ENCODE measurements at regions not wholly inside any gene's neighbourhood (a gene's known extent, or its start where the extent isn't known, plus 50 kb on each side); places are given as distances from the start of the nearest gene placed in this dataset.

- no peaks in the 10 kb centered on the region for H3K4me1 ChIP-seq (ENCODE audit: control insufficient read depth in 1 of 2, insufficient read depth in 2 of 2, low read length in 2 of 2)
- Mint-ChIP-seq H3K9me3 (peaks cover 0 to 13% (median 5%) of the 10 kb centered on the region in 7 donors), H3K27me3 (ENCODE audit: low read depth in 3 of 3) (no peaks in the 10 kb centered on the region), H3K4me1 (no peaks in the 10 kb centered on the region), H3K4me3 (no peak overlapping the region), H3K27ac (no peak overlapping the region), H3K36me3 (no peaks in the 10 kb centered on the region)
- no peaks in the 10 kb centered on the region for H3K79me2 ChIP-seq (ENCODE audit: insufficient read depth, low read length)
- H3K27me3 ChIP-seq (ENCODE audit: control insufficient read depth in 2 of 2, insufficient read depth in 2 of 2, low read length in 2 of 2), result no peaks in the 10 kb centered on the region
- no peak overlapping the region for H3K9ac ChIP-seq (ENCODE audit: insufficient read depth, low read length, poor library complexity, severe bottlenecking)
- H3K27ac ChIP-seq (ENCODE audit: low read depth in 1 of 2, low read length in 2 of 2), result no peak overlapping the region
- intact Hi-C loops (cut with micrococcal nuclease), result no loop called here
- TF ChIP-seq CTCF (IDR thresholded peaks at IDR 0.05), result no peak
- no peaks in the 10 kb centered on the region for H4K20me1 ChIP-seq (ENCODE audit: insufficient read depth, low read length)
- no peaks in the 10 kb centered on the region for H3K36me3 ChIP-seq (replicated peaks in 1 of 2; ENCODE audit: control insufficient read depth in 1 of 2, insufficient read depth in 2 of 2, low read length in 2 of 2)
- H3K9me3 ChIP-seq (replicated peaks in 1 of 2; ENCODE audit: control insufficient read depth in 1 of 2, insufficient read depth in 1 of 2, low read length in 2 of 2), result no peaks in the 10 kb centered on the region
- DNase-seq, result no peak
- no CpG with 5 or more reads among the region's 1 CpG for WGBS (ENCODE audit: insufficient coverage)
- no peak overlapping the region for H3K4me3 ChIP-seq (replicated peaks in 1 of 3; ENCODE audit: low read depth in 2 of 3, low read length in 3 of 3)
- no peak overlapping the region for H2AFZ ChIP-seq (ENCODE audit: insufficient read depth, low read depth, low read length, poor library complexity, severe bottlenecking)
- H3K4me2 ChIP-seq (replicated peaks; ENCODE audit: extremely low read depth, low read length, poor library complexity, severe bottlenecking), result no peak overlapping the region
Observed at GRCh38 chr2:195369218-195369587, 287.8 kb upstream of the SLC39A10 start.

- Histone ChIP-seq H3K9me3 (replicated peaks in 1 of 2; ENCODE audit: control insufficient read depth in 1 of 2, insufficient read depth in 1 of 2, low read length in 2 of 2) (no peaks in the 10 kb centered on the region), H3K79me2 (ENCODE audit: insufficient read depth, low read length) (no peaks in the 10 kb centered on the region), H2AFZ (ENCODE audit: insufficient read depth, low read depth, low read length, poor library complexity, severe bottlenecking) (no peak overlapping the region), H3K27ac (ENCODE audit: low read depth in 1 of 2, low read length in 2 of 2) (no peak overlapping the region), H3K4me1 (ENCODE audit: control insufficient read depth in 1 of 2, insufficient read depth in 2 of 2, low read length in 2 of 2) (no peaks in the 10 kb centered on the region), H4K20me1 (ENCODE audit: insufficient read depth, low read length) (no peaks in the 10 kb centered on the region), H3K4me3 (replicated peaks in 1 of 3; ENCODE audit: low read depth in 2 of 3, low read length in 3 of 3) (no peak overlapping the region), H3K9ac (ENCODE audit: insufficient read depth, low read length, poor library complexity, severe bottlenecking) (no peak overlapping the region), H3K4me2 (replicated peaks; ENCODE audit: extremely low read depth, low read length, poor library complexity, severe bottlenecking) (no peak overlapping the region), H3K36me3 (replicated peaks in 1 of 2; ENCODE audit: control insufficient read depth in 1 of 2, insufficient read depth in 2 of 2, low read length in 2 of 2) (no peaks in the 10 kb centered on the region), H3K27me3 (ENCODE audit: control insufficient read depth in 2 of 2, insufficient read depth in 2 of 2, low read length in 2 of 2) (no peaks in the 10 kb centered on the region)
- no peak for TF ChIP-seq CTCF (IDR thresholded peaks at IDR 0.05)
- intact Hi-C loops (cut with micrococcal nuclease), result no loop called here
- Mint-ChIP-seq H3K36me3 (no peaks in the 10 kb centered on the region), H3K4me1 (no peaks in the 10 kb centered on the region), H3K9me3 (peaks cover 0 to 13% (median 5%) of the 10 kb centered on the region in 7 donors), H3K4me3 (no peak overlapping the region), H3K27ac (no peak overlapping the region), H3K27me3 (ENCODE audit: low read depth in 3 of 3) (no peaks in the 10 kb centered on the region)
- DNase-seq, result no peak
- WGBS (ENCODE audit: insufficient coverage), result 100% methylated on average over 1 of the region's 6 CpGs
Observed at GRCh38 chr2:195368249-195369217, 288.5 kb upstream of the SLC39A10 start.

Measured in CD14-positive monocyte (primary cell).